T1000 (cell line): ENCODE measurements at regions not wholly inside any gene's neighbourhood (a gene's known extent, or its start where the extent isn't known, plus 50 kb on each side); places are given as distances from the start of the nearest gene placed in this dataset.

ENCODE experiments used
- DNase-seq: peaks from one replicate; lab custom pipeline; 2025; ENCODE audit warnings: mixed read lengths; lab: John Stamatoyannopoulos, UW

DNA sequence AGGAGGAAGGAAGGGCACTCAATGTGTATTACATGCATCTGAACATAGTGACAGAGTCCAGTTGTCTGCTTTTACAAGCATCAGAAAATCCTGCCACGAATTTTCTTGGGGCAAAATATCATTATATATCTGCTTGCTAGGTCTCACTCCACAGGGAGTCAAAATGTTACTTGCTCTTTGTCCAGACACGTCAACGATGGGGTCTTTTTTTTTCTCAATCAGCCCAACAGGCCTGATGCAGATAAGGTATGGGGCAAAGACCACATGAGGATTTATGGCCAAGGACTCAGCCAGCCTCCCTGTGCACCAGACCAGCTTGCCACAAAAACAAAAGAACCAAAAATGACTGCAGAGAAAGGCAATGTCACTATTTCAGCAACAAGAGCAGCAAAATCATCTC, 323.4 kb upstream of the PKDCC start:
- no peak for DNase-seq

DNA sequence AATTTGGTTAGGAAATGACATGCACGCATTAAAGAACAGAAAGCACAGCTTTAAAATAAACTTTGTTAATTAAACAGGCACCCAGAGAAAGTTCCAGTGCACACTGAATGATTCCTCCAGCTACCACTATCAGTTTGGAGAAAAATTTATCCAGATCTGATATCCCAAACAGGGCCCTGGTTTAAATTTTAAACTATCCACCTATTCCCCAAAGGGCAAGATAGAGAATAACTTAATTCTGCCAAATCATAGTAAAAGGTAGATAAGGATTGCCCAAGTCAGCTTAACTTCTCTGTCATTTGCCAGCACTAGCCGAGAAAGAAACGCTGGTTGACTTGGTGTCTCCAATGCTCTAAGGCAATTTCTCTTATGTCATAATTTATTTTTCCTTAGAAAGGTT, 321.9 kb upstream of the PKDCC start:
- DNase-seq: no peak

DNA sequence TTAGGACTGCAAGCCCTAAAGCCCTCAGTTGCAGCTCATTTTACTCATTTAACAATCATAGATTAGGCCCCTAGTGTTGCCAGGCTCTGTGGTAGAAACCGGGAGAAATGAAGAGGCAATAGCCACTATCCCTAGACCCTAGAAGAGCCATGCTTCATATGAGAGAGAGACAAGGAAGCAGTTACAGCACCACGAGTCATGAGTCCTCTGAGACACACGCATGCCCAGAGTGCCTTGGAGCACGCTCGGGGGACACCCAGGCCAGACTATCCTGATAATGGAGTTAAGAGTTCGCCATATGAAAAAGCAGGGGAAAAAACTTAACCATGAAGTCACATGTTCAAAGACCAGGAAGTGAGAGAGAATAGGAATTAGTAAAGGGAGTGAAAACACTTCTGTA, 321.5 kb upstream of the PKDCC start:
- no peak for DNase-seq

DNA sequence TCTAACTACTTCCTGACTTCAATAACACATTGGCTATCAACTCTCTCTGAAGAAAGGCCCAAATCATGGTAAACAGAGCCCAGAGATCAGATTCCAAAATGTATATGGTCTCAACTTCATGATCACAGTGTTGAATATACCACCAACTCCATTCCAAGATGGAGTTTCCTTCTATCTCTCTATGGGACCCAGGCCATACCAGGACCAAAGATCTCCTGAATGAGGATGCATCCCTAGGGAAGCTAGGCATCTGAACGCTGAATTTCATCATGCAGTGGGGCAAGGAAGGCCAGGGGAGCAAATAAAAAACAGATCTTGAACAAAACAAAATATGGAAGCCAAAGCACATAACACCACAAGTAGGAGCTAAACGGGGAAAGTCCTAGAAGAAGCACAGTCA, 320.7 kb upstream of the PKDCC start:
- DNase-seq: no peak

DNA sequence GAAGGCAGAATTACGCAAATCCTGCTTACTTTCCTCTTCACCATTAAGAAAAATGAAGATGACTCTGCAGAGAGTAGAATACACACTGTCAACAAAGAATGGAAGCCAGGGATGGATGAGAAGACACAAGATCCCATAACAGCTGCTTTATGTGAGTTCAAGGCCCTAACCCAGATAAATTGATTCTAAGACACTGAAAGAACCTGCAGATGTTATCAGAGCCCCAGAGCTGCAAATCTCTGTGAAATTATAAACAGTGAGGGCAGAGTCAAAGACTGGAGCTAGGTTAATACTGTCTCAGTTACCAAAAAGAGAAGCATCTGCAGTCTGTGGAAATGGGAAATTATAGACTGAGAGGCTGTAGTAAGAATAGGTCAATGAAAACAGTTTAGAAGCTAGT, 320.1 kb upstream of the PKDCC start:
- no peak for DNase-seq

DNA sequence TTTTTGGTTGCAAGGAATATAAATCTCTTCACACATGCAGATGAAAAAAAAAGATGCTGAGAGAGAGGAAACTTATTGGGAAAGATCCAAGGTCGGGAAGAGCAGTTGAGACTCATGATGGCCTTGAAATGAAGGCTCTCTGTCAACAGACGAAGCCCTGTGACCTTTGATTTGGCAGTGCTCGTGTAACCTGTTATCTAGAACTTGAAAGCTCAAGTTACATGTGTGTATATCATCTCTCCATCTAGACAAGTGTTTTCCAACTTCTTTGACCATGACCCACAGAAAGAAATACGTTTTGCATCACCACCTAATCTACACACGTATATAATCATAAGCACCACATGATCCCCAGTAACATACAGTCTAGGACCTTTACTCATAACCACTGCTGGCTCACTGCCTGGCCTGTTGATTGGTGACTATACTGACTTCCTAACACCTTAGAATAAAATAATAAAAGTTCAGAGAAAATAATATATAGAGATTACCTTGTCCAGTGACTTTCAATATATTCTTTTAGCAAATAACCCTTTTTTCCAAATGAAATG, 319.0 kb upstream of the PKDCC start:
- no peak for DNase-seq

DNA sequence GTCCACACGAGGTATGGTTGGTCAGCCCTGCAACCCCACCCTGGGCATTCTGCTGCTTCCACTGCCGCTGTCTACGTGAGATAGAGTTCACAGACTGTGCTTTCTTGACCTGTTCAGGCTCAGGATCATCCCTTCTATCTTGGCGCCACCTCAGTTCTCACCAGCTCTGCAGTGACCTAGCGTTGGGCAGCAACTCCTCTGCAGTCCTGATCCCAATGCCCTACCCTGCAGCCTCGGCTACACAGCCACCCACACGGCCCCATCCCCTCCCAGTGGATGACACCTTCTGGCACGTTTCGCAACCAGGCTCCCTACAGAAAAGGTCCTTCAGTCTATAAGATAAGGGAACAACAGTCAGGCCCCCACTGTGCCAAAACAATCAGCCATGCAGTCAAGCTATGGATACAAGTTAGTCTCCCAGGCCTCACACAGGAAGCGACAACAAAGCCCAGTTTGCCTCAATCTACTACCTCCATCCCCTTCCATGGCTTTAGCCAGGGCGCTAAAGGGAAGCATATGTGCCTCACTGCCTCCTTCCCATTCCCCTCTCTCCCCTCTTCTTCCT, 317.9 kb upstream of the PKDCC start:
- DNase-seq: no peak

DNA sequence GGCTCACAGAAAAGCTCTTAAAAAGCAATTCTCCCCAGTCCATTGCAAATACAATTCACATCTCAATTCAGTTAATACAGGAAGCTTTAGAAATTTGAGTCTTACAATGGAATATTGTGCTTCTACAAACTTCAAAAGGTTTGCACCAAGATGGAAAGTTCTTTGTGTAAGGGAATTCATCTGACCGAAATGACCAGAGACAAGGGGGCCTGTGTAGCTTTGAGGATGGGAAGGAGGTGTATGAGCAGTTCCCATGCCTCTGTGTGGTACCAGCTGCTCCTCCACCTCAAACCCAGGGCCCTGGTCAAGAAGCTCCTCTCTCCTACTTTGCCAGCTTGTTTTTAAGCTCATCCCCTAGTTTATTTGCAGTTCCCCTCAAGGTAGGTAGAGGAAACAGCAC, 312.8 kb upstream of the PKDCC start:
- DNase-seq: no peak

DNA sequence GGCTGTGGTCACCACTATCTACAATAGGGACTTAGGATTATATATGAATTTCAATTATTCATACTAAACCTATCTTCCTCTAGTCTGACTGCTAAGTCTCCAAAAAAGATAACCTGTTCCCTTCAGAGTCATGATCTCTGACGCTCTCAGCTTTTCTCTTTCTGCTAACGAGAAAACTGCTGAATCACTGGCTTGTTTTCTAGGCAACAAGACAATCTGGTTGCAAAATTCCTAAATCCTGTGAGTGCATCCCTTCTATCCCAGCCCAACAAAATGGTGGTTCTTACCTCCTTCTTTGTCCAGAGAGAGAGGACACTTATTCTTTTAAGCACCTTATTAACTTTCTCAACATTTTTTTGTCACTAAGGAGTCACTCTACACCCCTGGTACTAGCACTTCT, 312.3 kb upstream of the PKDCC start:
- no peak for DNase-seq

DNA sequence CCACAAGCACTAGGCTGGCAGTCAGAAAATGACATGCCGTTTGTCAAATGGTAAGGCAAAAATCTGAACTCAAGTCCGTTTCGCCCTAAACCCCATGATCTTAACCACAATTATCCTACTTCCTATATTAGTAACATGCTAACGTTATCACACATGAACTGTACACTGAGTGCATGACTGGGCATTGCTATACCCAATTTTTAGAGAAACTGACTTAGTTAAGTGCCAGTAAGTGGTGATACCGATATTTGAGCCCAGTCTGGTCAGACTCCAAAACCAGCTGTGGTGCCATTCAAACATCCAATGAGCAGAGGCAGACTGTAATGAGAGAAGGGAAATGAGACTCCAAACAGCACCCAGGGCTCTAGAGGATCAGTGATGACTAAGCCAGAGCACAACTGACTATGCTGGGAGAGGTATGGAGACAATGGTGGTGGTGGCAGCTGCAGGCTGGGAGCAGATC, 311.7 kb upstream of the PKDCC start:
- no peak for DNase-seq

DNA sequence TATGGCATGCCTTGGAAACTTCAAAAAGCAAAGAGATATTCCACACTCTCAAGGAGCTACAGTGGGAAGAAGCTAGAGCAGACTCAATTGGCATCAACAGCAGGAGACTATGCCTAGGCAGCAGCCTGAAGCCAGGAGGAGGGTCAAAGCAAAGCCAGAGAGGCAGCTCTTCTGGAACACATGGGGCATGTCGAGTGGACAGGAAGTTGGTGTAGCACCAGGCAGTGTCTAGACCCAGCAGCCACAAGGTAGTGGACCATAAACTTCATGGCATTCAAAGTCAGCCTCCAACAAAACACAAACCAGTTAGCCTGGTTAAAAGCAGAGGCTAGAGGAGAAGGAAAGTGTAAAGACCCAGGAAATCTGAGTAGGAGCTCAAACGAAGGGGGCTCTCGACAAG, 311.2 kb upstream of the PKDCC start:
- no peak for DNase-seq

DNA sequence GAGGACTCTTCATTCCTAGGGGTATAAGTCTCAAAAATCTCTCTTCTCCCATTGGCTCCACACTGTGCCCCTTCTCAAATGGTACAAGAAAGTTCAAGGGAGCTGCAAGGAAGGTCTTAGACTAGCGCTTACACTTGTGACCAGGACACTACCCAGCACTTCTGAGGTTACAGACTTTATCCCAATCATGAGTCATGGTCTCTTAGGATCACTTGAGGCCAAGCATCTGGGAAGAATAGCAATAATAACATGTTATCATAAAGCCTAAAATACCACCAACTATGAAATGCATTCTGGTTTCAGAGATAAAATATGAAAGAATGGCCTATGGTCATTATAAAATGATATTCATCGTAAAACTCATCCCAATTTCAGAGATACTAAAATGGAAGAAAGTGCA, 309.9 kb upstream of the PKDCC start:
- no peak for DNase-seq

DNA sequence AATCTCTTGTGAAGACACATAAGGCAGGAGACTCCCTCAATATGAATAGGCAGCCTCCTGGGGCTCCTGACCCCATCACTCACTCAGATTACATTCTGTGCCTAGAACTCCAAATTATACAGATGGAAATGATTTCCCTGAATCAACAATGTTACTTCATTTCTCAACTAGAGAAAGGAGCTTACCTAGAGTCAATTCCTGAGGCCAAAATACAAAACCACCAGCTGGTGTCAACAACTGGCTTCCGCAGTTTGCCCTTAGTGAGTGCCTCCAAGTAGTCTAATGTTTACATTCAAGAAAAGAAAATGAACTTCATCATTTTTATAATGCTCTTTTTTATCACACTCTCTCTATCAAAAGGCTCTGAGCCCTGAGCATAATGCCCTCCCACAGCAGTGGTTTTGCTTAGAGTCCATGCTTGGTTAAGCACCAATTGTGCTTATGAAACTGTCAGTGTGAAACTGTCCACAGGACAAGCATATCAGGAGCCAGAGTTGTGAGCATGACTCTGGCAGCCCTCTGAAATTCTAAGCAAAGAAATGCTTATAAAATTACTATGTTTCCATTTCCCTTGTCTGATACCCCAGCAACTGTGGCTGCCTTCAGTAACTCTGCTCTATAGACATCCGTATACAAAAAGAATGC, 305.7 kb upstream of the PKDCC start:
- DNase-seq: no peak

DNA sequence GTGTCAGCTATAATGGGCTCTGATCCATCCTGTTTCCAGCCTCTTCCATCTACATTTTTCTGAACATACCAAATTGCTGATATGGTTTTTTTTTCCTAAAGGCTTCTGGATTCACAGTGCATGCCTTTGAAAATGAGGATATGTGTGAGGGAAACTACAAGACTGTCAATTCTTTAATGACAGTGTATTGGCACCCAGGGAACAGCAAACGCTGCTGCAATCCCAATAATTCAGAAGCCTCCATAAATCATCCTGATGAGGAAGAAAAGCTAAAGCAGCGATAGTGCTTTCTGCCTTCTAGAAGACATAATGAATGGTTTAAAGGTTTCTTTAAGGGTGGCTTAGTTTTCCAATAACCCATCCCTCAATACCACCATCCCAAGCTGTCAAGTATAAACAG, 304.5 kb upstream of the PKDCC start:
- DNase-seq: no peak

DNA sequence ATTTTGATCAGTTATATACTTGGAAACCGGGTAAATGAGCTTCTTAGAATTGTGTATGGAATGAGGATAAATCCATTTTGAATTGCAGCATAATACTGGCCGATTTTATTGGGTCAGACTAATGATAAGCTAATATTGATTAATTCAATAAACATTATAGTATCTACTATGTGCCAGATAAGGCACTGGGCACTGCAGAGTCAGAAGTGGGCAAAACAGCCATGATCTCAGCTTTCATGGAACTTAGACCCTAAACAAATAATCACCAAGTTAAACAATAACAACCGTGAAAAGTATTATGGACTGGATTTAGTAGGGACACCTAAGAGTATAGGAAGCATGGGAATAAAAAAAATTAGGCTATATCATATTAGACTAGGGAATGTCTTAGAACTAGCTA, 297.0 kb upstream of the PKDCC start:
- no peak for DNase-seq

DNA sequence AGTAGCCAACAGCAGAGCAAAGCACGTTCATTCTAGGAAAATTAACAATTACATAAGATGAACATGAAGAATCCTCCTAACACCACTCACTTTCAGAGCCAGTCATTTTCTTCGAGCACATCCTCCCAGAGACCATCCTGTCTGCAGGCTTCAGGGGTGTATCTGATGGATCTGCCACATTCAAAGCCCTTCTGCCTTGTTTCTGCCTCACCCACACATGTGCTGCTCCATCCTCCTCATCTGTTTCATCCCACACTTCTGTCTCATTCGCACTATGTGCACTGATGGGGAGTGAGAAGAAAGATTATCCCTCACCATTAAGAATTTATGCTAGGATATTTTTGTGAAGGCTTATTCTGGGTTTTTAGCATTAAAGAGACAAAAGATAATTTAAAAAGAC, 287.9 kb upstream of the PKDCC start:
- DNase-seq: no peak

DNA sequence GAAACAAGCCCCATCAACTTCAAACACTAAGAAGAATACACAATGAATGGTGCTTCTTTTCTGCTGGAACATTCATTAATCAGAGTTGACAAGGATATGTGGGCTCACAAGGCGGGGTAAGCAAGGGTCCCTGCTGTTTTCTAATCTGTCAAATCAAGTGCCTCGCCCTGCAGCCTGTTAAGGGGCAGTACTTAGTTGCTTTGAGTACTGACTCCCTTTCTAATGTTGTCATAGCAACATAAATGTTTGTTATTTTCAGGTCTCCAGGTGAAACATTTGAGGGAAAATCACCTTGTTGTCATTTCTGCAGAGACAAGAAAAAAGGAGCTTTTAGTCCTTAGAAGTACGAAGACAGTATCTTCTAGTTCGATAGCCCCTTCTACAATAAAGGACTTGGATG, 284.7 kb upstream of the PKDCC start:
- DNase-seq: no peak

DNA sequence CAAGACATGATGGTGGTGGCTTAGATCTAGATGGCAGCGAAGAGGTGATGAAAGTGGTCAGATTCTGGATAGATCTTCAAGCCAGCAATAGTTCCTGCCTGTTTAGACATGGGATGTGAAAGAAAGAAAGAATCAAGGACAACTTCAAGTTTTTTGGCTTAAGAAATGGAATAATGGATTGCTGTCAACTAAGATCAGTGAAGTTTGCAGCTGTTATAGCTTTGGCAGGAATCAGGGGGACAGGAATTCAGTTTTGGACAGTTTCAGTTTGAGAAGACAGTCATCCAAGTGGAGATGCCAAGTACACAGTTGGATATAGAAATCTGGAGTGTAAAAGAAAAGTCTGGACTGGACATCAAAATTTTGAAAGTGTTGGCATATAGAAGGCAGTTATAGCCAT, 283.7 kb upstream of the PKDCC start:
- DNase-seq: no peak

DNA sequence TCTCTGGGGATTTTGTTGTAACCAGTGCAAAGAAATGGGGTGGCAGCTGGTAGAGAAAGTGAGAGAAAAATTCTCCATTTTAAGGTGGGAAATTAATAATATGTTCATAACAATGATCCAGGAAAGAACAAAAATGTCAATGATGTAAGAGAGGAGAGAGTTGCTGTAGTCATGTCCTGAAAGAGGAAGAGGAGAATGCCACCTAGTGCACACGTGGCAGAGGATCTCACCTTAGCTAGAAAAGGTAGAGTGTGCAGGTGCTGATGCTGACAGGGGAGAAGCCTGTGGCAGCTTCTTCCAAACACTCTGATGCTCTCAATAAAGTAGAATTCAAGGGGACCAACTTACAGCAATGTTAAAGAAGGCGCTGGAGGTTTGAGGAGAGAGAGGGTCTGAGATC, 282.9 kb upstream of the PKDCC start:
- DNase-seq: no peak

DNA sequence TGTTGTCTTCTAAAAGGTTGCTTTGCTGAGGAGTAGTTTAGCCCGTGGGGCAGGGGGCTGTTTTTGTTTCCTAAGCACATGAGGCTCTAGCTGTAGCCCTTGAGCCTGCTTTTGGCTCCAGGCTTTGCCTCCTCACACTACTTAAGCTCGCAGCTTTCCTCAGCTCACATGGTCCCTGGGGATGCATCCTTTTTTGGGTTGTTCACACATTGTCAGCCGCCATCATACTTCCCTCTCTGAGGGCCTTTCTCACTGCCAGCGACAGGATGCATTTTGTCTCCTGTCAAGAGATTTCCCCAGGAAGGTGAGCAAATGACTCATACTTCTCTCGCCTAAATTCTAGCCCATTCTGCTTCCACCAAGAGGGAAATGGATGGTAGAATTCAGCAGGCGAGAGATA, 279.5 kb upstream of the PKDCC start:
- DNase-seq: no peak

DNA sequence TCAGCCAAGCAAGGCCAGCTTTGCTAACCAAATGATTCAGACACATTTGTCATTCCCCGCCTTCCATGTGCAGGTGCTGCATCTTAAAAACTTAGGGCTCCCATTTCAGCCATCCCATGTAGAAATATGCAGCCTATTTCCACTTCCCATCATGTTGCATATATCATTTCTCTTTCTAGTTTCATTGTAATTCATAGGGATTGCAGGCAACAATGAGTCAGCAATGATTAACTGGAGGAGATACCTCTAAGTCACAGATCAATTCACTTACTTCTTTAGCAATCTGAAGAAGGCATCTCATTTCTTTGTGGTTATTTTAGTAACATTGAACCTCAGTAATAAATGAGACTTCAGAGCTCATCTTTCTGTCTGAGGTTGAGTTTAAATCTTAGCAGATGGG, 276.1 kb upstream of the PKDCC start:
- DNase-seq: no peak

DNA sequence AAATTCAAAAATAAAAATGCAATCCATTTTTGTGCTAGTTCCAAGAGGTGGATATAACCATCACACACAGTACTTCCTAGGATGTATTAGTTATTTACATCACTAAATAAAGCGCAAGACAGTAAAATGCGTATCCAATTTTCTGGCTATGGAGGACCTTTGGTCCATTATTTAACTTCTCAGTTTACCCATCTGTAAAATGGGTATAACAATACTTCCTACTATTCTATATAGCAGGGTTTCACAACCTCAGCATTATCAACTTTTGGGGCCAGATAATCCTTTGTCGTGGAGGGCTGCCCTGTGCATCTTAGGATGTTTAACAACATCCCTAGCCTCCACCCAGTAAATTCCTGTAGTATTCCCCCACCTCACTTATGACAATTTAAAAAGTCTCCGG, 275.1 kb upstream of the PKDCC start:
- no peak for DNase-seq

DNA sequence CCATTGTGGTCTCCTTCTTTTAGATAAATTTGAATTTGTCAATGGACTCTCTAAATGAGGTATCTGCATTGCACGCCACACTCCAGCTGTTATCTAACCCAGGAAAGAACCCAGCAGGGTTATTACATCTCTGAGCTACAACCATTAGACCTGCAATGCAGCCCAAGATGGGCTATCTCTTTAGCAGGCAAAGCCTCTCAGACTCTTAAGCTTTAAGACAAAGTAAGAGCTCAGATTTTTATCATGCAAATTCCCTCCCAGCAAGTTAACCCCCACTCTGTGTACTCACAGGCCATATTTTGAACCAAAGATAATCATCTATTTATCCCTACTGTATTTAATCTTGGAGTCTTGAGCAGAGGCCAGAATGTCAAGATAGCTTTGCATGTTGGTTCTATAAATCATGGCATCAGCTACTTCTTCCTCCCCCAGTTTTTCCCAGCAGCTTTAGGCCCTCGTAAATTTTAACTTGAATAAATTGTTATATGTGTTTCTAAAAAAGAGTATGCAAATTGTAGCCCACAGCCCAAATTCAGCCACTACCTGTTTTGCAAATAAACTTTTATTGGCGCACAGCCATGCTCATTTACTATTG, 273.7 kb upstream of the PKDCC start:
- DNase-seq: no peak
